Body of pancreas (tissue), 4 donors: ENCODE measurements at regions not wholly inside any gene's neighbourhood (a gene's known extent, or its start where the extent isn't known, plus 50 kb on each side); places are given as distances from the start of the nearest gene placed in this dataset.

Experiments used
- ATAC-seq: fragments of 150-250 bp; one replicate; pipeline ENCODE4 v1.9.1; 2016
- DNase-seq, 4 donors: peaks; one replicate each; pipeline ENCODE4 v3.0.0-alpha.2; 2019
- H3K27ac ChIP-seq, 4 donors: fragments of 200-600 bp; sonication (generic); 1 replicate in 3 of 4; 2 replicates in 1 of 4; pipeline versions ENCODE4 v1.5.1 to v1.6.1; 2016 to 2019; ENCODE audit warnings: mild to moderate bottlenecking in 1 of 4, mixed read lengths in 1 of 4, moderate library complexity in 1 of 4
- H3K27me3 ChIP-seq, 2 donors: fragments of 200-600 bp; sonication (generic); one replicate each; pipeline ENCODE4 v1.6.0; 2016; ENCODE audit warnings: mild to moderate bottlenecking in 1 of 2
- H3K36me3 ChIP-seq, 2 donors: fragments of 200-600 bp; sonication (generic); replicated peaks in 1 of 2; 2 replicates each; pipeline ENCODE4 v1.5.1; 2016; ENCODE audit warnings: low read depth in 2 of 2; ENCODE audit not compliant: insufficient read depth in 1 of 2
- H3K4me1 ChIP-seq: fragments of 200-600 bp; sonication (generic); one replicate; pipeline ENCODE4 v1.6.0; 2016
- H3K4me3 ChIP-seq, 2 donors: fragments of 200-600 bp; sonication (generic); 1 replicate in 1 of 2; 2 replicates in 1 of 2; pipeline ENCODE4 v1.5.1; 2016 to 2019
- H3K9me3 ChIP-seq, 3 donors: fragments of 200-600 bp; sonication (generic); 1 replicate in 2 of 3; 2 replicates in 1 of 3; pipeline ENCODE4 v1.5.1; 2016
- CTCF ChIP-seq, 7 experiments: fragments of 450-650 bp in 4 of 7; fragments of 200-600 bp in 3 of 7; sonication (generic) in 3 of 7; IDR thresholded peaks; one replicate each; pipeline ENCODE4 v1.5.1; 2016 to 2019; ENCODE audit warnings: antibody characterized with exemption in 7 of 7
- POLR2A ChIP-seq, 3 donors: fragments of 450-650 bp; IDR thresholded peaks; one replicate each; pipeline ENCODE4 v1.6.1; 2016; ENCODE audit warnings: antibody characterized with exemption in 3 of 3, mild to moderate bottlenecking in 2 of 3
- WGBS, 2 donors: methylation state at CpG; one replicate each; pipeline ENCODE4 v1.1.5; 2017; 5-methylcytosine and 5-hydroxymethylcytosine counted together
- intact Hi-C: fragments of 100-400 bp; cut with DNase I; formaldehyde crosslinking; loops from one replicate; pipeline ENCODE4 v1.15.1; 2023

- ATAC-seq, result no peak
- intact Hi-C loops, result no loop called here
- TF ChIP-seq POLR2A (IDR thresholded peaks at IDR 0.05) (no peak), CTCF (IDR thresholded peaks at IDR 0.05) (no peak)
- no peak overlapping the region for H3K4me3 ChIP-seq
- H3K27me3 ChIP-seq, result no peaks in the 10 kb centered on the region
- H3K9me3 ChIP-seq, result no peaks in the 10 kb centered on the region
- DNase-seq, result no peak
- H3K4me1 ChIP-seq, result peaks cover 24% of the 10 kb centered on the region
- 87 to 95% methylated on average over 4 of the region's 4 CpGs for WGBS, 2 donors
- H3K27ac ChIP-seq, result no peak overlapping the region
- H3K36me3 ChIP-seq, result no peaks in the 10 kb centered on the region
These were observed 144.8 kb upstream of the RBPJ start for GRCh38 chr4:26175905-26176470.

DNA sequence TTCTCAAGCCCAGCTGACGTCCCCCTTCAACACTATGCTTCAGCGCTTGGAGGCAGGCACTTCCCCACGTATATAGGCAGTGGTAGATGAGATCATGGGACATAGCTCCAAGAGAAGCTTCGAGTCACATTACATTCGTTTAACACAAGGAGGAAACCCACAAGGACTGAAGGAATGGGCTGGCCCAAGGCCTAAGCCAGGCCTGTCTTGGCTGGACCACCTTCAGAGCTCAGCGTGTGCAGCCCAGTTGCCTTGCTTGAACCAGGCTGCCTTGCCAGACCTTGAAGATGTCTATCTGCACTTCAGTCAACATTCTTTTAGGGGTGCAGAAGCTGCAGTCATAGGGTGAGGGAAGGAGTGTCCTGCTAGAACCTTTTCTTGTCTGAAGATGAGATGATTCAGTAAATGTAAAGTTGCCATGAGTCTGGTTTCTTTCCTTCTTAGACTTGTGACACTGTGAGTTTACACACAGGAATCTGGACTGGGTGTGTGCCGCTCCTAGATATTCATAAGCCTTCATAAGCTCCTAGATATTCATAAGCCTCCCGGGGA lies 144.1 kb upstream of the RBPJ start:
- no peak for ATAC-seq
- H3K9me3 ChIP-seq, result no peaks in the 10 kb centered on the region
- 79 to 86% methylated on average over 8 of the region's 8 CpGs for WGBS, 2 donors

DNA sequence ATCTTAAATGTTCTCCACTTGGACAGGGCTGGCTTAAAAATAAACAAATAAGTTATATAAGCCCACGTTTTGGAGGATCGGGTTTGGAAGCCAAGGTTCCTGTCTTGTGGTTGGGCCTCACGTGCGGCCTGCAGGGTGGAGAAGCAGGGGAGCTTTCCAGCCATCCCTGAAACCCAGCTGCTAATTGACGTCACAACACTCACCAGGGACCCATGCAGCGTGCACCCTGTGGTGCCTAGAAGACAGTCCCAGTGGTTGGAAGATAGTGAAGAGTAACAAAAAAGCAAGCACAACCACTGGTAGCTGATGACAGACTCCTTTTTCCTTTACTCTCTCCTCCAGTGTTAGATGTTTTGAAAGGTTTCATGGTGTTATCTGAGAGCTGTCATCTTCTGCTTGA lies 142.0 kb upstream of the RBPJ start:
- TF ChIP-seq CTCF (IDR thresholded peaks at IDR 0.05) (no peak), POLR2A (IDR thresholded peaks at IDR 0.05) (no peak)
- ATAC-seq, result no peak
- H3K27me3 ChIP-seq, result no peaks in the 10 kb centered on the region

More for the DNA sequence above, 144.1 kb upstream of the RBPJ start:
- Histone ChIP-seq H3K27ac (no peak overlapping the region), H3K4me1 (peaks cover 24% of the 10 kb centered on the region), H3K4me3 (no peak overlapping the region), H3K36me3 (no peaks in the 10 kb centered on the region), H3K27me3 (no peaks in the 10 kb centered on the region)
- DNase-seq, result no peak
- TF ChIP-seq POLR2A (IDR thresholded peaks at IDR 0.05) (no peak), CTCF (IDR thresholded peaks at IDR 0.05) (no peak)
- intact Hi-C loops, result no loop called here

DNA sequence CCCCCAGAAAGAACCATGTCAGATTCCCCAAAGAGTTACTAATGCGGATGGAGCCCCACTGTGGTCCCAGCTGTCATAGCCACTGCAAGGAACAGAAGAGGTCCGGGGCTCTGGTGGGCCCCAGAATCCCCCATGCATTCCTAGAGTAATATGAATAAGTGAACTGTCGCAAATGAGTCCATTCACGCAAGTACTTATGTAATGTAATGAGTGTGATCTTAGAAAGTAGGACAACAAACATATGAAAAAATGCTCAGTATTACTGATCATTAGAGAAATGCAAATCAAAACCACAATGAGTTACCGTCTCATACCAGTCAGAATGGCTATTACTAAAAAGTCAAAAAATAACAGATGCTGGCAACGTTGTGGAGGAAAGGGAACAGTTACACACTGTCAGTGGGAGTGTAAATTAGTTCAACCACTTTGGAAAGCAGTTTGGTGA lies 141.5 kb upstream of the RBPJ start:
- Histone ChIP-seq H3K27ac (no peak overlapping the region), H3K9me3 (no peaks in the 10 kb centered on the region), H3K27me3 (no peaks in the 10 kb centered on the region), H3K36me3 (no peaks in the 10 kb centered on the region), H3K4me1 (peaks cover 9% of the 10 kb centered on the region), H3K4me3 (no peak overlapping the region)
- DNase-seq (no peak), ATAC-seq (no peak)
- 78 to 86% methylated on average over 6 of the region's 6 CpGs for WGBS, 2 donors
- intact Hi-C loops, result no loop called here
- TF ChIP-seq POLR2A (IDR thresholded peaks at IDR 0.05) (no peak), CTCF (IDR thresholded peaks at IDR 0.05) (no peak)

More for the DNA sequence above, 142.0 kb upstream of the RBPJ start:
- no peaks in the 10 kb centered on the region for H3K9me3 ChIP-seq
- H3K4me1 ChIP-seq, result peaks cover 12% of the 10 kb centered on the region
- no peaks in the 10 kb centered on the region for H3K36me3 ChIP-seq
- no peak overlapping the region for H3K4me3 ChIP-seq
- intact Hi-C loops, result no loop called here
- WGBS, 2 donors, result 77 to 82% methylated on average over 6 of the region's 6 CpGs
- H3K27ac ChIP-seq, result no peak overlapping the region
- peak in 1 of 4 donors; percentile 11 for DNase-seq

GRCh38 chr4:26181616-26182015 lies 139.2 kb upstream of the RBPJ start:
- Histone ChIP-seq H3K36me3 (no peaks in the 10 kb centered on the region), H3K4me1 (no peaks in the 10 kb centered on the region), H3K27me3 (no peaks in the 10 kb centered on the region), H3K9me3 (no peaks in the 10 kb centered on the region), H3K4me3 (no peak overlapping the region), H3K27ac (no peak overlapping the region)
- no peak for DNase-seq
- no peak for ATAC-seq
- intact Hi-C loops, result no loop called here
- WGBS, 2 donors, result 79 to 94% methylated on average over 1 of the region's 1 CpG
- TF ChIP-seq CTCF (IDR thresholded peaks at IDR 0.05) (no peak), POLR2A (IDR thresholded peaks at IDR 0.05) (no peak)
